ENCODE measurements at regions not wholly inside any gene's neighbourhood (a gene's known extent, or its start where the extent isn't known, plus 50 kb on each side); places are given as distances from the start of the nearest gene placed in this dataset.
A peak's percentile ranks its signal among the peaks of the same experiment; 100 is the strongest.

DNA sequence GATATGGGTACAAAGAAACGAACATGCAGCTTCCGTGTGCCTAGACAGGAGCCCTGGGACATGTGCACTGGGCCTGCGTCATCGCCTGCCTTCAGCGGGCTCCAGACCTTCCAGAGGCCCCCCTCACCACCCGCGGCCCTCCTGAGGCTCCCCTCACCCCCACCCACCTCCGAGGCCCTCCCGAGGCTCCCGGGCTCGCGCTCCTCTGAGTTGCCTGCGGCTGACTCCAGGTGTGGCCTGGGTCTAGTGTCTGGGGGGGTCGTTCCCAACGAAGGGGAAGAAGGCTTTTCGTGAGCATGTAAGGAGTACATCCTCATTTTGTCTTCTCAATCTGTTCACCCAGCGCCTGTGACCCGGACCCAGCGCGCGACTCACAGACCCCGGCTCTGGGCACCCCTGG is 177.3 kb upstream of the ZNF32 start:
- peaks cover 14 to 48% (median 39%) of the 10 kb centered on the region in 9 donors for H3K4me1 ChIP-seq
- H3K4me3 ChIP-seq, result no peak overlapping the region
- H3K36me3 ChIP-seq, result no peaks in the 10 kb centered on the region
- peak overlapping the region; percentile 29 to 96 (median 87) for H3K27ac ChIP-seq
- WGBS, 2 donors, result 92 to 96% methylated on average over 22 of the region's 22 CpGs
- intact Hi-C loops (cut with DNase I), result loop anchor here in 1 of 10 donors (10.0 kb wide), 1 partner anchor 559 kb away; the partner anchor contains the start of gene CXCL12
- DNase-seq, result no peak
- H3K27me3 ChIP-seq, result no peaks in the 10 kb centered on the region
- TF ChIP-seq, protein P1, sequence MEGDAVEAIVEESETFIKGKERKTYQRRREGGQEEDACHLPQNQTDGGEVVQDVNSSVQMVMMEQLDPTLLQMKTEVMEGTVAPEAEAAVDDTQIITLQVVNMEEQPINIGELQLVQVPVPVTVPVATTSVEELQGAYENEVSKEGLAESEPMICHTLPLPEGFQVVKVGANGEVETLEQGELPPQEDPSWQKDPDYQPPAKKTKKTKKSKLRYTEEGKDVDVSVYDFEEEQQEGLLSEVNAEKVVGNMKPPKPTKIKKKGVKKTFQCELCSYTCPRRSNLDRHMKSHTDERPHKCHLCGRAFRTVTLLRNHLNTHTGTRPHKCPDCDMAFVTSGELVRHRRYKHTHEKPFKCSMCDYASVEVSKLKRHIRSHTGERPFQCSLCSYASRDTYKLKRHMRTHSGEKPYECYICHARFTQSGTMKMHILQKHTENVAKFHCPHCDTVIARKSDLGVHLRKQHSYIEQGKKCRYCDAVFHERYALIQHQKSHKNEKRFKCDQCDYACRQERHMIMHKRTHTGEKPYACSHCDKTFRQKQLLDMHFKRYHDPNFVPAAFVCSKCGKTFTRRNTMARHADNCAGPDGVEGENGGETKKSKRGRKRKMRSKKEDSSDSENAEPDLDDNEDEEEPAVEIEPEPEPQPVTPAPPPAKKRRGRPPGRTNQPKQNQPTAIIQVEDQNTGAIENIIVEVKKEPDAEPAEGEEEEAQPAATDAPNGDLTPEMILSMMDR (IDR thresholded peaks at IDR 0.05), result no peak
- H3K9me3 ChIP-seq, result peaks cover 0 to 24% (median 5%) of the 10 kb centered on the region in 11 donors
- ATAC-seq, result peak in 1 of 8 donors; percentile 8

DNA sequence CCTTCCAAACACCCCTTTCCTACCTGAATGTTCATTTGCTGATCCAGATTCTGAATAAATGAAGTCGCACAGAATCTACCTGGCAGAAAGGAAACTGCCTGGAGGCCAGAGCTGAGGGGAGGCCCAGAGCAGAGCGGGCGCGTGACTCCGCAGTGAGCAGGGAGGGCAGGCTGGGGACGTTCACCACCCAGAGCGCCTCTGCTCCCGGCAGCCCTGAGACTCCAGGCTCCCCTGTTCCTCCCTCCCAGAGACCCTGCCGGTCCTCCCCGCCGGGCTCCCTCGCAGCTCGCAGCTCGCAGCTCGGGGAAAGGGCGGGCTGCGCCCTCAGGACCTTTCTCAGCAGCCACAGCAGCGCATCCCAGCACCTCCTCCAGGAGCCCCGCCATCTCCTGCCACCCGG is 176.7 kb upstream of the ZNF32 start:
- 96% methylated on average over 20 of the region's 20 CpGs for WGBS, 2 donors
- DNase-seq (no peak), ATAC-seq (peak in 5 of 8 donors; percentile 8 to 54 (median 25))
- Histone ChIP-seq H3K9me3 (peaks cover 0 to 24% (median 5%) of the 10 kb centered on the region in 11 donors), H3K4me3 (no peak overlapping the region), H3K4me1 (peaks cover 14 to 53% (median 44%) of the 10 kb centered on the region in 9 donors), H3K27me3 (no peaks in the 10 kb centered on the region), H3K27ac (peak overlapping the region; percentile 29 to 96 (median 87)), H3K36me3 (no peaks in the 10 kb centered on the region)
- intact Hi-C loops (cut with DNase I), result loop anchor here in 1 of 10 donors (10.0 kb wide), 1 partner anchor 559 kb away; the partner anchor contains the start of gene CXCL12
- TF ChIP-seq, protein P1 (IDR thresholded peaks at IDR 0.05), result no peak

DNA sequence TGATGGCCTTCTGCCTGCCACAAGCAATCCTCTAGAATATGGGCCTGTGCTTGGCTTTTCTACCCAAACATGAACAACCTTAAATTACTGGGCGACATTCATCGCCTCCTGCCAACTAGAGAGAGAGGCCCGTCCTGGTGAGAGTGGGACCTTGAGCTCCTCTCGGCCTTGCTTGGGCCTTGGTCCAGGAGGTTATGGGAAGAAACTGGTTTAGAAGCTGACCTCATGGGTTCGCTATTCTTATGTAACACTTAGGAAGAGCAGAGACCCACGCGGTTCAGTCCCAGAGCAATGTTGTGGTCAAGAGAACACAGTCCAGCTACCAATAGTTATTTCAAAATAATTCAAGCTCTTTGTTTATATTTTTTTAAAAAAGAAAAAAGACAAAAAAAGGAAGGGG is 176.3 kb upstream of the ZNF32 start:
- TF ChIP-seq, protein P1 (IDR thresholded peaks at IDR 0.05), result no peak
- H3K36me3 ChIP-seq, result no peaks in the 10 kb centered on the region
- intact Hi-C loops (cut with DNase I), result loop anchor here in 2 of 10 donors (5.0 to 10.0 kb wide), 2 partner anchors 133 to 560 kb away; partner anchors contain the start of gene CXCL12 (in 1 of the 2)
- peak; percentile 90 to 95 (median 95) for ATAC-seq
- H3K4me3 ChIP-seq, result no peak overlapping the region
- H3K9me3 ChIP-seq, result peaks cover 0 to 24% (median 5%) of the 10 kb centered on the region in 11 donors
- H3K27ac ChIP-seq, result peak overlapping the region; percentile 29 to 96 (median 87)
- peak; percentile 65 to 90 for DNase-seq
- no peaks in the 10 kb centered on the region for H3K27me3 ChIP-seq
- peaks cover 14 to 58% (median 49%) of the 10 kb centered on the region in 9 donors for H3K4me1 ChIP-seq
- WGBS, 2 donors, result 31 to 33% methylated on average over 7 of the region's 7 CpGs

DNA sequence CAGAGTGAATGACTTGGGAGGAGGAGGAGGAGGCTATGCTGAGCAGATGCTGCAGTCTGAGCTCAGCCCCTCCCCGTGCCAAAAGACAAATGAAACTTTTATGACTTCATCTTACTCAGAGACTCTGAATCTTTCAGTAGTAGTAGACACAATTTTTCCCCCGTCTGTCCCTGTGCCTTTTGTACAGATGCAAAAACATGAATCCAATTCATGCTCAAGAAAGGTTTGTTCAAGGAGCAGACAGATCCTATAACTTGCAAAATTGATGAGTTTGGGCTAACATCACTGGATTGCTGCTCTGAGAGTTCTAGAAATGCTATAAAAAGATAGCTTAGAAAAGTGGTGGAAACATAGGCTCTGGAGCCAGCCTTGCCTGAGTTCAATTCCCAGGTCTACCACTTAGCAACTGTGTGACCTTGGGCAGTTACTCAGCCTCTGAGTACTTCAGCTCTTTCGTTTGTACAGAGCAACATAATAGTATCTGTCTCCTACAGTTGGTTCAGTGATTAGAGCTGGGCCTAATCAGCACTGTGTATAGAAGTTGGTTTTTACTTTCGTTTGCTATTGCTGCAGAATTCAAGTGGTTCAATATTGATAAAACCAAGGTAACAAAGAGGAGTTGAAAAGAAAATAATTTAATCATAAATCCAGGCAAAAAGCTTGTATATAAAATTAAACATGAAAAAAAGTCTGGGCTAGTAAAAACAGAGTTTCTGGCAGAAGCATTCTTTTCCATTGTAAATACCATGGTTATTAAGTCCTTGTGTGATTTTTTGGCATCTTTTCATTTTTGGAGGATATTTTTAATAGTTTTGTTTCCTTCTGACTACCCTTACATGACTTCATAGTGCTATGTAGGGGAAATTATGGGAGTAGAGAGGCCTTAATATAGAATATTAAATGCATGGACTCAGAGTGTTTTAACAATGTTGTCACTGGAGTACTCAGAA is 174.2 kb upstream of the ZNF32 start:
- H3K4me3 ChIP-seq, result no peak overlapping the region
- H3K4me1 ChIP-seq, result peaks cover 14 to 61% (median 50%) of the 10 kb centered on the region in 9 donors
- TF ChIP-seq, protein P1 (IDR thresholded peaks at IDR 0.05), result no peak
- 52 to 56% methylated on average over 4 of the region's 4 CpGs for WGBS, 2 donors
- no peaks in the 10 kb centered on the region for H3K36me3 ChIP-seq
- no peak for DNase-seq
- H3K27ac ChIP-seq, result peak overlapping the region; percentile 21 to 96 (median 86)
- ATAC-seq, result peak in 6 of 8 donors; percentile 9 to 43 (median 31)
- no peaks in the 10 kb centered on the region for H3K27me3 ChIP-seq
- intact Hi-C loops (cut with DNase I), result loop anchor here in 2 of 10 donors (5.0 to 10.0 kb wide), 2 partner anchors 131 to 562 kb away; partner anchors contain the start of gene CXCL12 (in 1 of the 2)
- peaks cover 0 to 5% (median 0%) of the 10 kb centered on the region in 11 donors for H3K9me3 ChIP-seq

Measured in heart right ventricle (tissue), 16 donors.